NT2/D1 (cell line): ENCODE measurements at regions not wholly inside any gene's neighbourhood (a gene's known extent, or its start where the extent isn't known, plus 50 kb on each side); places are given as distances from the start of the nearest gene placed in this dataset.

Source experiments
- SUZ12 ChIP-seq: IDR thresholded peaks from 2 replicates; pipeline ENCODE4 v1.6.1; 2011; ENCODE audit not compliant: insufficient read length, insufficient read depth; ENCODE audit errors: extremely low read depth
- ZNF274 ChIP-seq: IDR thresholded peaks from 2 replicates; pipeline ENCODE4 v1.6.1; 2011; ENCODE audit warnings: mild to moderate bottlenecking, low read depth, low read length

- no peak for TF ChIP-seq ZNF274
- TF ChIP-seq SUZ12, result no peak
These were observed 433.2 kb downstream of the USP25 start for GRCh38 chr21:16162953-16163352.
